HUDEP-2 (cell line): ENCODE measurements at regions not wholly inside any gene's neighbourhood (a gene's known extent, or its start where the extent isn't known, plus 50 kb on each side); places are given as distances from the start of the nearest gene placed in this dataset.
A peak's percentile ranks its signal among the peaks of the same experiment; 100 is the strongest.
"Not testable (repeated sequence)": the region's sequence is repeated elsewhere in the genome, so short reads cannot be mapped to it uniquely, and the experiment has no call there.

Experiments used
- DNase-seq, 76 experiments: peaks; one replicate each; lab custom pipeline; 2025; ENCODE audit not compliant: unreplicated experiment in 76 of 76; lab: John Stamatoyannopoulos, UW

DNA sequence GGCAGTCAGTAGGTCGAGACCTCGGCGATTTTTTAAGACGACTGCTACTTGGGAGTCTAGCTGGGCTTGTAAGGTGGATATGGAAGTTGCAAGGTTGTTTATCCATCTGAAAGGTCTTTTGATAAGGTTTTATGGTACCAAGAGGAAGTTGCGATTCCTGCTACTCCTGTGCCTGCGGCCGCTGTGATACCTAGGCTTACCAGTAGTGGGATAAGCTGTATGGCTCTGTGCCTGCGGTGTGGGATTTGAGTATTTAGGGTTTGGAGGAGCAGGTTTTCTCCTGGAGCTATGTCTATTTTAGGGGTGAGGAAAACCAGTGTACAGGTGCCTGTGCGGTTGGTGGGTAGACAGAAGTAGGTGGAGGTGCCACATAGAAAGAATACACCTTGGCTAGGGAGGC, 1059.8 kb downstream of the SI start:
- DNase-seq = no peak

DNA sequence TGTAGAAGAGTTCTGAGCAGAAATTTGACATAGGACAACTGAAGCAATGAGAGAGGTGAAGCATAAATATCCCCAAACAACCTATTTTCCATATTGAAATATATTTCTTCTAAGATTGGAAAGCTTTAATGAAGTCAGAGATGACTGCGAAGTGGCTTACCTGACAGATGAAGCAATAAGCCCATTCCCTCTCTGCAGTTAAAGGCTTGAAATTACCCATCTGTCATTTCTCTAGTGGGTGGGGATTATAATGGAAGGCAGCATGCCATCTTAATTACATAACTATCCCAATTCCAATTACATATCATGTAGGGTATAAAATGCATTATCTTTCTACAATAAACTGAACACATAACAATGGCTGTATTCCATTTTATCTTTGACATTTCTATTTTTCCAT, 1070.5 kb downstream of the SI start:
- no peak for DNase-seq

DNA sequence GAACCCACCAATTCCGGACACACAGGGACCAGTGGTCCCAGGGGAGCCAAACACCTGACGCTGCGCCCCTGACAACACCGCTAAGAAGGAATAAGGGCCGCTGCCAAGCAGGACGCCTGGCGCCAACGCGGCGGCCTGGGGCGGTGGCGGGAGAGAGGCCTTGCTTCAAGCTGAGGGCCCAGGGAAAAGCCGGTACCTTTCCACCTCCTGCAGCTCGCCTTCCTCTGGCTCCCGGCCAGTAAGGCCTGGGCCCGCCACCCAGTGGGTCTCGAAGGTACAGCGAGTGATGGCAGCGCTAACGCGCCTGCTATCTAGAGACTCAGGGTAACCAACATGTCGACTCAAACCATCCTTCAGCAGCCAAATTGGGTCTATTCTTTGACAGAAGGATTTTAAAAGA, 1074.1 kb downstream of the SI start:
- DNase-seq = peak in 5 of 76 experiments; percentile 0 to 16 (median 5)

DNA sequence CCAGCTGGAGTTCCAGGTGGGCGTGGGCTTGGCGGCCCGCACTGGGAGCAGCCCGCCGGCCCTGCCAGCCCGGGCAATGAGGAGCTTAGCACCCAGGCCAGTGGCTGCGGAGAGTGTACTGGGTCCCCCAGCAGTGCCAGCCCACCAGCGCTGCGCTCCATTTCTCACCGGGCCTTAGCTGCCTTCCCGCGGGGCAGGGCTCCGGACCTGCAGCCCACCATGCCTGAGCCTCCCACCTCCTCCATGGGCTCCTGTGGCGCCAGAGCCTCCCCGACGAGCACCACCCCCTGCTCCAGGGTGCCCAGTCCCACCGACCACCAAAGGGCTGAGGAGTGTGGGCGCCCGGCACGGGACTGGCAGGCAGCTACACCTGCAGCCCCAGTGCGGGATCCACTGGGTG, 1075.3 kb downstream of the SI start:
- DNase-seq = not testable (repeated sequence)

DNA sequence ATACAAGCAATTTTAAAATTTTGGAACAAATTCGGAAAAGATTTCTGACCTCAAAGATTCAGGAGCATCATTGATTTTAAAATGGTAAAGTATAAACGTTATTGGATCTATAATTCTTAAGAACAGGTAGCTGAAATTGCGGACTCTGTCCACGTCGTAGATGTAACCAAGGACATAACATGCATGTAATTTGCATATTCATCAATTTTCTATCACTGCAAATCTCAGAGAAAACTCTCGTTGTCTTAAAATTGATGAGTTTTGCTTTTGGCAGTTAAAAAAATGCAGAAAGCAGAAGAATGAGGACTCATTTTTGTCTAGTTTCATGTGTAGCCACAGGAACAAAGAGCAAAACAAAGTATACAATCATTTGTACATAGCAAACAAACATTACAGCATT, 1094.4 kb downstream of the SI start:
- DNase-seq = no peak

DNA sequence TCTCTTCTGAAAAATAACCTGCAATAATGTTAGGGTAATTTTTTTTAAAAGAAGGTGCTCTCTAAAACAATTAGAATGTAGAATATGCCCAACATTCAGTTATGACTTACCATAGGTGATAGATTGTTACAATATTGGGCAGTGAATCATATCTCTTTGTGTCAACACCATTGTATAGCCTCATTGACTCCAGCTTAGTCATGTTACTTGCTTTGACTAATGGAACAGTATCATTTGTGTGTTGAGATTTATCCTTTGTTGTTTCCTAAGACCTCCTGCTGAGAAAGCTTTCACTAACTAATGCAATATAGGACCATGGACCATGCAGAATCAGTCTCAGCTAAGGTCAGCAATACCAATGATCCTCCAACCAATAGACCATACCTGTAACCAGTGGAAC, 1106.4 kb downstream of the SI start:
- no peak for DNase-seq

DNA sequence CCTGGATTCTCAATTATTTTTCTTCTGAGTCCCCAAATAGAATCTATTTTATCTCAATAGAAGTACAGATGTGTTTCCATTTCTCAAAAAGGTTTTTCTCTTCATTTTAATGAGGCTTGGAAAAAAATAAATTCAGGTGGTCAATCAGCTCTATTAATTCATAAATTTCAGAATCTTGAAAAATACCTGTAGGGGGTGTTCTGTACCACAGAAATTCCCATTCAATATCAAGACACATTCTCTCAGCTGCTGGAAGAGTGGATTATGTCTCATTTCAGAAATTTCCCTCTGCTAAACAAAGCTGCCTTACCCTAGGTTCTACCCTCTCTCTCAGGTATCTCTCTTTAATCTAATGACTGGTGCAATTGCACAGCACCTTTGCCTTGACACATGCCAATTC, 1121.2 kb downstream of the SI start:
- DNase-seq = no peak

DNA sequence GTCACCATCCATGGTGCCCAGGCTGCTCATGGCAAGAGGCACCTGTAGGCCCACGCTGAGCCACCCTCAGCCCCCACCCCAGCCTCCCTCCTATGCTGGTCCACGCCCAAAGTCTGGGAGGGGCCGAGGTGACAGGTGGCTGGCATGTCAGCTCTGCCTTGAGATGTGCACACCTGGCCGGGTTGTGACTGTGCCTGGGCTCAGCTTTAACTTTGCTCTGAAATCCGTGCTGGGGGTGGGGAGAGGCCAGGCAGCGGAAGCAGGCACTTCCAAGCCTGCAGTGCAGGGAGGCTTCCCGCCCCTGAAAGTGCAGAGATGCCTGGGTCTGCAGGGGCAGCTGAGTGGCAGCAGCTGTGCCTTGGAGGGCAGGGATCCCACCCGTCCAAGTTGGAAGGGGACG, 1124.8 kb downstream of the SI start:
- DNase-seq = no peak

DNA sequence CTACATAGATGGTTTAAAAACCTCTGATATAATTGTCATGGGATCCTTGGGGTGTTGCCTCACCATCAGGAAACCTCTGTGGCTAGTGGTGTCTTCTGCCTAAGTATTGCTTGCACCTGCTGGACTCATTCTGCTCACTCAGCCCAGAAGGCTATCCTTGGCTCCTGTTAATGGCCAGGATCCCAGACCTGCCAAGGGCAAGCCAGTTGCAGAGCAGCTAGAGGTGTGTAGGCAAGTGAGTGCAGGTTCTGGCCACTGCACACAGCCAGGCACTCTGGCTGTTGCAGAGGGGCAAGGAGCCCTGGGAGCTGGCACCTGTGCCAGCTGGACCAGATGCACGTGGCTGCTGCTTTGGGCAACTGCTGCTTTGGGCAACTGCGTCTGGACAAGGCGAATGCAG, 1125.8 kb downstream of the SI start:
- no peak for DNase-seq

DNA sequence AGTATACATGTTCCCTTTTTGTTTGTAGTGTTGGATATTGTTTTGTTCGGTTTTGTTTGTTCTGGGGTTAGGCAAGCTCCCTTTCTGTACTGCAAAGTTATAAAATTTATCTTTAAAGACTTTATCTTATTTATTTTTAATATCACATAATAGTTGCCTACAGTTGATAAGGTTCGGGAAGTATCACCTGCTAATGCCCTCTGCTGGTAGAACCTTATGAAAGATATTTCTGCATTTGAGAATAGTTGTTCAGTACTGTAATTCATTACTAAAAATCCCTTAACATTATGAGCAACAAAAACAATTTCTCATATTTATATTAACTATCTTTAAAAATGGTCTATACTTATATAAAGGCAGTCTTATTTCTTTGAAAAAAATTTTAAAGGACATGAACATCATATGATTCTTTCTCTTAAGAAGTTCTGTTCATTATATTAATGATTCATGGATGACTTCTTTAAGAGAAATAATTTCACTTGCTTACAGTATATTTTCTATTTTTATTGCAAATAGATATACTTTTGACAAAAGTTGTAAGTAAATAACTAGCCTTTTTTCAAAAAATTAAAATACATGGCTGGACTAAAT, 1126.8 kb downstream of the SI start:
- DNase-seq = no peak

DNA sequence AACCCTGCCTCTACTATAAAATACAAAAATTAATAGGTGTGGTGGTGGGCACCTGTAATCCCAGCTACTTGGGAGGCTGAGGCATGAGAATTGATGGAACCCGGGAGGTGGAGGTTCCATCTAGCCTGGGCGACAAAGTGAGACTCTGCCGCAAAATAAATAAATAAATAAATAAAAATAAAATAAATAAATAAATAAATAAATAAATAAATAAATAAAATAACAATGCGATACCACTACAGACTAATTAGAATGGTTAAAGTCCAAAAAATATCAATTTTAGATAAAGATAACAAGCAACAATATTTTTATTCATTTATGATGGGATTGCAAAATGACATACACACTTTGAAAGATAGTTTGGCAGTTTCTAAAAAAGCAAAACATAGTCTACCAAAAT, 1131.5 kb downstream of the SI start:
- DNase-seq = no peak

DNA sequence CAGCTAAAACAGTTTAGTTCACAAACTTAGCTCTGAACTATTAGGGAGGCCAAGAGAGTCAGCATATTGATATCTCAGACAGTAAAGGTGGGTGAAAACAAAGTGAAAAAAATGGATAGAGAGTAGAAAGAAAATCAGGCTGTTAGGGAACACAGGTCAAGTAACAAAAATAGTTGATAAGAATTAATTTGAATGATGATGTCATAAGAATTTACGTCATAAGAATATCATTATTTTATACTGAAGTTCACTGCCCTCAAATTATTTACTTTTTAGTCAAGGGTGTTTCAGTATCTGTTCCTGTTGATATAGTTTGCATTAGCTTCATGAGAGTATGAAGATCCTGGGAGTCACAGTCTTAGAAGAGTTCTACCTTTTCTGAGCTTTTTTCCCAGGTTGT, 1134.6 kb downstream of the SI start:
- no peak for DNase-seq

DNA sequence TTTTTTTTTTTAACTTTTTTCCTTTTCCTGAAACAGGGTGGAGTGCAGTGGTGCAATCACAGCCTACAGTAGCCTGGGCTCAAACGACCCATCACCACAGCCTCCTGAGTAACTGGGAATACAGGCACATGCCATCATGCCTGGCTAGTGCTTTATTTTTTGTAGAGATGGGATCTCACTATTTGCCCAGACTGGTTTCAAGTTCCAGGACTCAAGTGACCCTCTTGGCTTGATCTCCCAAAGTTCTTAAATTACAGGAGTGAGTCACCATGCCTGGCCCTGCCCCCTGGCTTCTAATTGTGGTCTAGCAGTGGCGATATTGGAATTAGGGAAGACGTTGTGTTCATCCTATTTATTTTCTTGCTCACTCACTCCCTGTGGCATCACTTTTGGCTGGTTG, 1138.4 kb downstream of the SI start:
- no peak for DNase-seq

DNA sequence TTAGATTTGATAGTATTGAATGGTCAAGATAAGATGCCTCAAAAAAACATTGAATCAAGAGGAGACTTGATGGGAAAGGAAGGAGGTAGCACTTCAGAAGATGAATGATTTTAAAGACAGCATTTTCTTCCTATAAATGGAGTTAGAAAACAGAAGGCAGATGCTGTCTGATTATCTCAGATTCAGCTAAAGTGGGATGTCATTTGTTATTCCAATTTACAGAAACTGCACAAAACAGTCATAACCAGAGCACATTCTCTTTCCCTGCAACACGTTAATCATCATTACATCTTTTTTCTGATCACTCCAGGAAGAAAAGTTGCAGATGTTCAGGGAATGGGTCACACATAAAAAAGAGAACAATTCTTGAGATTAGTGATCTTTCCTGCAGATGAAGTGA, 1141.8 kb downstream of the SI start:
- no peak for DNase-seq

DNA sequence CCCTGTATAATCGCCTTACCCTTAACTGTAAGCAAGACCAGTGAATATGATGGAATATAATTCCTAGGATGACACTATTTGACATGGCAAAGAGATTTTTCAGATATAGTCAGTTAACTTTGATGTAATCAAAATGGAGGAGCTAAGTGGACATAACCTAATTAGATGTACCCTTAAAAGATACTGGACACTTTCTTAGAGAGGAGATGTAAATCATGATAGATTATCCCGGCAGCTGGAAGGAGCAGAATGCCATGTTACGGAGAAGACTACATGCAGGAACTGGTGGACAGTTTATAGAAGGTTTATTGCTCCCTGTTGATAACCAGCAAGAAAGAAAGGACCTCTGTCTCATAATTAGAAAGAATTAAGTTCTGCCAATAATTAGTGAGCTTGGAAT, 1142.9 kb downstream of the SI start:
- no peak for DNase-seq

DNA sequence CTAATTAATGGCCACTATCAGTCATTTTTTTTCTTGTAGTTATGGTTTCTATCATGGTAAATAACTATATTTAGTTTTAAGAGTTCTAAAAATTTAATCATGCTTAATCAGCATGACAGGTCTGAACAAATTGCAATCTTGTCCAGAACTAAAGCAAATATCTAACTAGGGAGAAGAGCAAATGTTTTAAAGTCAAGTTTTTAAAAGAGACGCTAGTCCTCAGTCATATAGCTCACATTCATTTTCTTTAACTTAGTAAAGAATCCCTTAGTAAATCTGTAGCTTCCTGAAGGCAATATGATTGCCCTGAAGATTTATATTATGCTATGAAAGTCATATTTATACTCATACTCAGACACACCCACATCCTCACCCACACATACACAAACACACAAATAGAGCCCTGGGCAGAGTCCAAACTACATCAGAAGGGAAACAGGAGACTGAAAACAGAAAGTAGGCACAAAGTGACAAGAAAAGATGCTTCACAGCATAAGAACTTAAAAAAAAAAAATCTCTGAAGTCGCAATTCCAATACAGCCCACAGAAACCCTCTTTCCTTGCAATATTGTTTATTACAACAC, 1149.1 kb downstream of the SI start:
- DNase-seq = no peak

DNA sequence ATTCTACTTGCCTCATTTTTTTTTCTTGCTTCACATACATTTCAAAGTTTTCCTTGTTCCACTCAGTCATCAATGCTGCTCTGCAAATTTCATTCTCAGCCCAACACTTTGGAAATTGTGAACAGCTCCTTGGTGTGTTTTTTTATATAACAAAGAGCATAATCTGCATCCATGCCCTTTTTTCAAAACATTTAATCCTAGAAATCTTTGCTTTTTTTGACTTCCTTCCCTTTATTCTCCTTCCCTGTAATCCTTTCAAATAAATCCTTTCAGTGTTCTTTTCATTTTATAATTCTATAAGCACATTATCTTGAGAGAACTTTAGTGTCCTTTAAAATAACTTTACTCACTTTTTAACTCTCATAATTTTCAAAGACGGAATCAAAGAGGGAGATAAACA, 1150.8 kb downstream of the SI start:
- DNase-seq = no peak

DNA sequence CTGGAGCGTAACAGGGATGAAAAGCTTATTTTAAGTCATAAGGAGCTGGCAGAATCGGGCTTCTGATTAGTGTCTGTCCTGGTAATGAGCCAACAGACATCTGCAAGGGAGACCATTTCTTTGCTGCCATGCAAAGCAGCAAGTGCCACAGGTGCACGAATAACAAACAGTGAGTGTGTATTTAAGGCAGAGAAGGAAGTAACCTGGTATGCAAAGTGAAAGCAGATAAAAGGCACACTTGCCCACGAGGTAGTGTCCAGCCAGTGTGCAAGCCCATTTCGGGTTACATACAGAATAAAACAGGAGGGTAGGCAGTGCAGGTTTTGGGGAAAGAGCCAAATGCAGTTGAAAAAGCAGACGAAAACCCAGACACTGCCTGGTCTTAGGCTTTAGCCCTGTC, 1153.7 kb downstream of the SI start:
- DNase-seq = no peak

DNA sequence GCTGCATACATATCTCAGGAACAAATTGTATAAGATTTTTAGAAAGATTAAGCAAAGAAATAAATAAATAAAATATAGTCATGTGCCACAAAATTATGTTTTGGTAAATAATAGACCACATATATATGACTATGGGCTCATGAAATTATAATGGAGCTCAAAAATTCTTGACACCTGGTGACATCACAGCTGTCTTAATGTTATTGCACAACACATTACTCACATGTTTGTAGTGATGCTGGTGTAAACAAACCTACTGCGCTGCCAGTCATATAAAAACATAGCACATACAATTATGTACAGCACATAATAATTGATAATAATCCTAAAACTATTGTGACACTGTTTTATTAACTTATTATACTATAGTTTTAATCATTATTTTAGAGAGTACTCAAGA, 1159.1 kb downstream of the SI start:
- DNase-seq = no peak

DNA sequence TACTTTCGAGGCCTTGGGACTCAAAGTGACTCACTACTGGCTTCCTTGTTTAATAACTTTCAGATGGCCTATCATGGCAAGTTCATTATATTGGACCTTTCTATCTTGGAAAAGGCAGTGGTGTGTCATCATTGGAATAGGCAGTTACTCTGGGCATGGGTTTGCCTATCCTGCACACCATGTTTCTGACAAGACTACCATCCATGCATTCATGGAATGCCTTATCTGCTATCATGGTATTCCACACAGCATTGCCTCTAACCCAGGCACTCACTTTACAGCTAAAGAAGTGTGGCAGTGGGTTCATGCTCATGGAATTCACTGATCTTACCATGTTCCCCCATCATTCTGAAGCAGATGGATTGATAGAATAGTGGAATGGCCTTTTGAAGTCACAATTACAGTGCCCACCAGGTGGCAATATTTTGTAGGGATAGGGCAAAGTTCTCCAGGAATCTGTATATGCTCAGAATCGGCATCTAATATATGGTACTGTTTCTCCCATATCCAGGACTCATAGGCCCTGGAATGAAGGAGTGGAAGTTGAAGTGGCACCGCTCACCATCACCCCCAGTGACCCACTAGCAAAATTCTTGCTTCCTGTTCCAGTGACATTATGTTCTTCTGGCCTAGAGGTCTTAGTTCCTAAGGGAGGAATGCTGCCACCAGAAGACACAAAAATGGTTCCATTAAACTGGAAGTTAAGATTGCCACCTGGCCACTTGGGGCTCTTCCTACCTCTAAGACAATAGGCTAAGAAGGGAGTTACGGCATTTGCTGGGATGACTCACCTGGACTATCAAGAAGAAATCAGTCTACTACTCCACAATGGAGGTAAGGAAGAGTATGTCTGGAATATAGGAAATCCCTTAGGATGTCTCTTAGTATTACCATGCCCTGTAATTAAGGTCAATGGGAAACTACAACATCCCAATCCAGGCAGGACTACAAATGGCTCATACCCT, 1161.4 kb downstream of the SI start:
- DNase-seq = peak in 3 of 76 experiments; percentile 1 to 7 (median 2)

DNA sequence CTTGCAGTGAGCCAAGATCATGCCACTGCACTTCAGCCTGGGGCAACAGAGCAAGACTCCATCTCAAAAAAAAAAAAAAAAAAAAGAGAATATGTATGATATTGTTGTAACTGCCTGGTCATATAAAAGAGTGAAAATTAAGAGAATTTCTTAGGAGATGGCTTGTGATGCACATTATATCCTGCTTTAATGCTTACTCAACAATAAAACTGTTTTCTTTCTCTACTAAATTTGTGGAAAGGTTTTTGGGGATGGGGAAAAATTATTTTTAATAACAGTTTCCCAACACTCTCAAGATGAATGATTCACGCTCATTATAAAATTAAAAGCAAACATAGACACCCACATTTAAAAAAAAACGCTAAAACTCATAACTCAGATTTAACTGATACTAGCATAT, 1163.0 kb downstream of the SI start:
- DNase-seq = no peak

DNA sequence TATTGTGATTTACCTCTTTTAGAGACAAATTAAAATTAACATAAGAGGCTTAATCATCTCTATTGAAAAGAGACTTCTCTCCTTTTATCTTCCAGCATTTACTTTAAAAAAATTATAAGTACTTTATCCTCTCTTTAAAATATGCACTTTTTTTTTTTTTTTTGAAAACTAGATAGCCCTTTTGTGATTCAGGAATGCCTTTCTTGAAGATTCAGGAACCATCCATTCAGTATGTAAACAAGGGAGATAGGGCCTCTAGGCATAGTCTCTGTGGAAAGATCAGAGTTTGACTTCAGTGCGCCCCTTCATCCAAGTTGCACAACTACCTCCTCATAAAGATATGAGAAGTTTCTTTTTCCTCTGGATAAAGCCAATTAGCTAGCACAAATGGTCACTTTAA, 1163.7 kb downstream of the SI start:
- no peak for DNase-seq
